Activated CD8-positive, alpha-beta T cell treated with anti-CD3 and anti-CD28 coated beads for 36 hours (primary cell): ENCODE measurements at regions not wholly inside any gene's neighbourhood (a gene's known extent, or its start where the extent isn't known, plus 50 kb on each side); places are given as distances from the start of the nearest gene placed in this dataset.

ENCODE experiments used
- ATAC-seq: fragments of 200-7000 bp; cut with Tn5 transposase; one replicate; pipeline ENCODE4 v1.10.0; 2021; ENCODE audit warnings: mild to moderate bottlenecking, moderate library complexity
- CTCF ChIA-PET: fragments of 350-600 bp; sonication (Branson Sonifier 250); formaldehyde crosslinking; loops from one replicate; lab custom pipeline; 2021; ENCODE audit warnings: antibody characterized with exemption; lab: Charles Lee
- POLR2A ChIA-PET: fragments of 350-600 bp; sonication (Branson Sonifier 250); formaldehyde crosslinking; loops from one replicate; lab custom pipeline; 2021; ENCODE audit warnings: antibody characterized with exemption; lab: Charles Lee
- DNase-seq: peaks from one replicate; pipeline ENCODE4 v3.0.0-alpha.2; 2020
- H3K27ac Mint-ChIP-seq: one replicate; pipeline ENCODE4 v1.8.0; 2021; ENCODE audit warnings: mild to moderate bottlenecking, mixed read lengths
- H3K27me3 Mint-ChIP-seq: one replicate; pipeline ENCODE4 v1.8.0; 2021; ENCODE audit warnings: mixed read lengths
- H3K36me3 Mint-ChIP-seq: one replicate; pipeline ENCODE4 v1.8.0; 2021; ENCODE audit warnings: low read depth, mixed read lengths
- H3K4me1 Mint-ChIP-seq: one replicate; pipeline ENCODE4 v1.8.0; 2021; ENCODE audit warnings: low read depth, mixed read lengths
- H3K4me3 Mint-ChIP-seq: one replicate; pipeline ENCODE4 v1.8.0; 2021; ENCODE audit warnings: mild to moderate bottlenecking, moderate library complexity, mixed read lengths
- H3K9me3 Mint-ChIP-seq: one replicate; pipeline ENCODE4 v1.8.0; 2021; ENCODE audit warnings: mixed read lengths
- CTCF ChIP-seq: fragments of 200-600 bp; IDR thresholded peaks from one replicate; pipeline ENCODE4 v1.8.0; 2022; ENCODE audit warnings: antibody characterized with exemption, mild to moderate bottlenecking
- intact Hi-C: fragments of 100-400 bp; cut with micrococcal nuclease; formaldehyde crosslinking; loops from one replicate; pipeline ENCODE4 v1.10.0; 2022

GRCh38 chr3:8445861-8446260 is 55.8 kb upstream of the LMCD1 start:
- no peaks in the 10 kb centered on the region for H3K36me3 Mint-ChIP-seq
- H3K4me1 Mint-ChIP-seq: no peaks in the 10 kb centered on the region
- no peak for DNase-seq
- H3K27me3 Mint-ChIP-seq: peaks cover 19% of the 10 kb centered on the region
- no peak overlapping the region for H3K27ac Mint-ChIP-seq
- ATAC-seq: no peak
- no peak for TF ChIP-seq CTCF
- intact Hi-C loops: no loop called here
- POLR2A ChIA-PET: no interaction called here
- H3K9me3 Mint-ChIP-seq: peaks cover 2% of the 10 kb centered on the region
- no peak overlapping the region for H3K4me3 Mint-ChIP-seq
- CTCF ChIA-PET: no interaction called here

DNA sequence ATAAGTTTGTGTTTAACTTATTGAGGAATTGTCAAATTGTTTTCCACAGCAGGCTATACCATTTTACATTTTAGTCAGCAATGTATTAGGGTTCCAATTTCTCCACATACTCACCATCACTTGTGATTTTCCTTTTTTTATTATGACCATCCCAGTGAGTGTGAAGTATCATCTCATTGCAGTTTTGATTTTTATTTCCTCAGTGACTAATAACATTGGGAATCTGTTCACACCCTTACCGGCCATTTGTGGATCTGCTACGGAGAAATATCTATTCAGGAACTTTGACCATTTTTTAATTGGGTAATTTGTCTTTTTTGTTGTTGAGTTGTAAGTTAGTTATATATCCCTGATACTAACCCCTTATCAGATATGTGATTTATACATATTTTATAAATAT is 54.8 kb upstream of the LMCD1 start:
- Mint-ChIP-seq H3K36me3 (no peaks in the 10 kb centered on the region), H3K9me3 (peaks cover 2% of the 10 kb centered on the region), H3K27ac (no peak overlapping the region), H3K4me1 (no peaks in the 10 kb centered on the region), H3K27me3 (peaks cover 23% of the 10 kb centered on the region), H3K4me3 (no peak overlapping the region)
- no peak for TF ChIP-seq CTCF
- CTCF ChIA-PET: no interaction called here
- POLR2A ChIA-PET: no interaction called here
- intact Hi-C loops: no loop called here
- ATAC-seq (no peak), DNase-seq (no peak)

- Mint-ChIP-seq H3K9me3 (peaks cover 2% of the 10 kb centered on the region), H3K27ac (no peak overlapping the region), H3K4me3 (no peak overlapping the region), H3K4me1 (no peaks in the 10 kb centered on the region), H3K36me3 (no peaks in the 10 kb centered on the region), H3K27me3 (peaks cover 22% of the 10 kb centered on the region)
- ATAC-seq (no peak), DNase-seq (no peak)
- CTCF ChIA-PET: interaction anchor here (1.5 kb wide), 1 partner anchor 22 kb away, joined by 3 read pairs; no protein-coding TSS in a partner anchor
- POLR2A ChIA-PET: no interaction called here
- intact Hi-C loops: loop anchor here (10.0 kb wide), 1 partner anchor 174 kb away; no protein-coding TSS in a partner anchor
- TF ChIP-seq CTCF: no peak
These were observed 51.0 kb upstream of the LMCD1 start for GRCh38 chr3:8450618-8451017.

DNA sequence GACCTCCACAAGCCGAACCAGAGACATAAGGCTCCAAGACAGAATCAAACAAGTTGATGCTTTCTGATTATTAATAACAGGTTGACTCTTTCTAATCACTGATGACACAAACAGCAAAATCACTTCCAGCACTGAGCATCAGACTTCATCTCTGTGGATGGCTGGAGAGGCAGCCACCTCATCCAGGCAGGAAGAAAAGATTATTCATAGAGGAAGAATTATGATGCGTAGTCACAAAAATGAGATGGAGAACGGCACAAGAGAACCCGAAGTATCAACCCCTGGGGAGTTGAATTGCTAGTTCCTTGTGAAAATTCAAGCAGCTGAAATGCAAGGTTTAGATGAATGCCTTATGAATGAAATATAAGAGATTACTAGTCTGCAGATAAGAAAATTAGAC is 49.9 kb upstream of the LMCD1 start:
- Mint-ChIP-seq H3K4me3 (no peak overlapping the region), H3K27ac (no peak overlapping the region), H3K4me1 (no peaks in the 10 kb centered on the region), H3K27me3 (peaks cover 17% of the 10 kb centered on the region), H3K36me3 (no peaks in the 10 kb centered on the region), H3K9me3 (peaks cover 2% of the 10 kb centered on the region)
- intact Hi-C loops: loop anchor here (10.0 kb wide), 1 partner anchor 173 kb away; no protein-coding TSS in a partner anchor
- no peak for TF ChIP-seq CTCF
- ATAC-seq: no peak
- ChIA-PET CTCF (interaction anchor here (1.5 kb wide), 1 partner anchor 21 kb away, joined by 3 read pairs; no protein-coding TSS in a partner anchor), POLR2A (no interaction called here)
- no peak for DNase-seq
